B cell (primary cell): ENCODE measurements at regions not wholly inside any gene's neighbourhood (a gene's known extent, or its start where the extent isn't known, plus 50 kb on each side); places are given as distances from the start of the nearest gene placed in this dataset.

Experiments
- EZH2 ChIP-seq: IDR thresholded peaks from 2 replicates; pipeline ENCODE4 v1.6.1; 2012; ENCODE audit warnings: borderline replicate concordance, low read depth, mild to moderate bottlenecking, moderate library complexity, low read length; ENCODE audit not compliant: insufficient read depth, poor library complexity, severe bottlenecking
- TF ChIP-seq, protein P1 (sequence below): fragments of 200-600 bp; IDR thresholded peaks from one replicate; pipeline ENCODE4 v1.8.0; 2022; ENCODE audit warnings: antibody characterized with exemption, mild to moderate bottlenecking

DNA sequence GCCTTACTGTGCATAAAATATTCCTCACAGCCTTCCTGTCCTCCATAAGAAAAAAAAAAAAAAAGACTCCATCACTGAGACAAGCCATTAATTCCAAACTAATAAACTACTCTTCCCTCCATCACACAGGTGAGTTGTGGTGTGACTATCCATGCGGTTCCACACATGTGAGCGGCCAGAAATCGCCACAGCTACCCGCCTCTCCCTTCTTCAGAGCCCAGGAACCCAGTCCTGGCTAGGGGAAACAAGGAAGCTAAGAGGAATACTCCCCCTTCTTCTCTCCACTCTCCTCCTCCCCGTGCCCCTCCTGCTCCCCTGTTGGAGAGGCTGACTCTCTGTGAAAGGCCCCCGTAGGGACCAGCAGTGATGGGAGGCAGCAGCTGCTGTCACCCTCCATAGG, 128.6 kb upstream of the ARID1B start:
- TF ChIP-seq, protein P1, sequence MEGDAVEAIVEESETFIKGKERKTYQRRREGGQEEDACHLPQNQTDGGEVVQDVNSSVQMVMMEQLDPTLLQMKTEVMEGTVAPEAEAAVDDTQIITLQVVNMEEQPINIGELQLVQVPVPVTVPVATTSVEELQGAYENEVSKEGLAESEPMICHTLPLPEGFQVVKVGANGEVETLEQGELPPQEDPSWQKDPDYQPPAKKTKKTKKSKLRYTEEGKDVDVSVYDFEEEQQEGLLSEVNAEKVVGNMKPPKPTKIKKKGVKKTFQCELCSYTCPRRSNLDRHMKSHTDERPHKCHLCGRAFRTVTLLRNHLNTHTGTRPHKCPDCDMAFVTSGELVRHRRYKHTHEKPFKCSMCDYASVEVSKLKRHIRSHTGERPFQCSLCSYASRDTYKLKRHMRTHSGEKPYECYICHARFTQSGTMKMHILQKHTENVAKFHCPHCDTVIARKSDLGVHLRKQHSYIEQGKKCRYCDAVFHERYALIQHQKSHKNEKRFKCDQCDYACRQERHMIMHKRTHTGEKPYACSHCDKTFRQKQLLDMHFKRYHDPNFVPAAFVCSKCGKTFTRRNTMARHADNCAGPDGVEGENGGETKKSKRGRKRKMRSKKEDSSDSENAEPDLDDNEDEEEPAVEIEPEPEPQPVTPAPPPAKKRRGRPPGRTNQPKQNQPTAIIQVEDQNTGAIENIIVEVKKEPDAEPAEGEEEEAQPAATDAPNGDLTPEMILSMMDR = no peak
- no peak for TF ChIP-seq EZH2
